Fibroblast of lung (primary cell): ENCODE measurements at regions not wholly inside any gene's neighbourhood (a gene's known extent, or its start where the extent isn't known, plus 50 kb on each side); places are given as distances from the start of the nearest gene placed in this dataset.

Experiments
- DNase-seq, 2 donors: peaks; one replicate each; pipeline versions ENCODE4 v3.0.0 to v3.0.0-alpha.2; 2010; ENCODE audit warnings: low read depth in 2 of 2
- H2AFZ ChIP-seq: 2 replicates; pipeline ENCODE4 v1.5.1; 2012; ENCODE audit warnings: low read length, control low read depth, inconsistent platforms
- H3K27ac ChIP-seq: 2 replicates; pipeline ENCODE4 v1.5.1; 2011; ENCODE audit warnings: low read length, control low read depth; ENCODE audit not compliant: insufficient read depth
- H3K27me3 ChIP-seq: 2 replicates; pipeline ENCODE4 v1.5.1; 2011; ENCODE audit warnings: mild to moderate bottlenecking, low read length; ENCODE audit not compliant: control insufficient read depth, insufficient read depth
- H3K36me3 ChIP-seq: 2 replicates; pipeline ENCODE4 v1.5.1; 2011; ENCODE audit warnings: low read length; ENCODE audit not compliant: control insufficient read depth, insufficient read depth
- H3K4me1 ChIP-seq: 2 replicates; pipeline ENCODE4 v1.5.1; 2011; ENCODE audit warnings: low read length; ENCODE audit not compliant: control insufficient read depth, insufficient read depth; ENCODE audit errors: extremely low read depth
- H3K4me2 ChIP-seq: 2 replicates; pipeline ENCODE4 v1.5.1; 2011; ENCODE audit warnings: low read length, control low read depth; ENCODE audit not compliant: insufficient read depth; ENCODE audit errors: extremely low read depth
- H3K4me3 ChIP-seq, 4 experiments: fragments of 200-600 bp in 1 of 4; sonication (generic) in 1 of 4; replicated peaks in 1 of 4; 2 replicates each; pipeline ENCODE4 v1.5.1; 2011 to 2016; ENCODE audit warnings: low read length in 4 of 4, low read depth in 3 of 4, mild to moderate bottlenecking in 3 of 4, control low read depth in 2 of 4, inconsistent platforms in 1 of 4, mixed read lengths in 1 of 4; ENCODE audit not compliant: insufficient read depth in 1 of 4; ENCODE audit errors: control extremely low read depth in 1 of 4
- H3K79me2 ChIP-seq: 2 replicates; pipeline ENCODE4 v1.5.1; 2012; ENCODE audit warnings: mild to moderate bottlenecking, low read length, inconsistent platforms; ENCODE audit not compliant: control insufficient read depth, insufficient read depth
- H3K9ac ChIP-seq: 2 replicates; pipeline ENCODE4 v1.5.1; 2011; ENCODE audit warnings: mild to moderate bottlenecking, low read length, control low read depth; ENCODE audit not compliant: insufficient read depth
- H3K9me3 ChIP-seq: 2 replicates; pipeline ENCODE4 v1.5.1; 2012; ENCODE audit warnings: low read depth, low read length; ENCODE audit not compliant: control insufficient read depth, insufficient read depth
- H4K20me1 ChIP-seq: 2 replicates; pipeline ENCODE4 v1.5.1; 2011; ENCODE audit warnings: low read length; ENCODE audit not compliant: control insufficient read depth, insufficient read depth; ENCODE audit errors: extremely low read depth
- EZH2 ChIP-seq: IDR thresholded peaks from 2 replicates; pipeline ENCODE4 v1.5.1; 2012; ENCODE audit warnings: low read length, control low read depth, mild to moderate bottlenecking; ENCODE audit errors: missing control alignments
- TF ChIP-seq, protein P1 (sequence below), 2 donors: IDR thresholded peaks in 1 of 2; conservative IDR thresholded peaks in 1 of 2; 1 replicate in 1 of 2; 2 replicates in 1 of 2; pipeline ENCODE4 v1.5.1; 2011 to 2012; ENCODE audit warnings: low read length in 2 of 2, control low read depth in 1 of 2, inconsistent platforms in 1 of 2, low read depth in 1 of 2, mild to moderate bottlenecking in 1 of 2

GRCh38 chr17:79363552-79364275 is 247.1 kb downstream of the RBFOX3 start:
- TF ChIP-seq EZH2, result no peak
- TF ChIP-seq, protein P1, sequence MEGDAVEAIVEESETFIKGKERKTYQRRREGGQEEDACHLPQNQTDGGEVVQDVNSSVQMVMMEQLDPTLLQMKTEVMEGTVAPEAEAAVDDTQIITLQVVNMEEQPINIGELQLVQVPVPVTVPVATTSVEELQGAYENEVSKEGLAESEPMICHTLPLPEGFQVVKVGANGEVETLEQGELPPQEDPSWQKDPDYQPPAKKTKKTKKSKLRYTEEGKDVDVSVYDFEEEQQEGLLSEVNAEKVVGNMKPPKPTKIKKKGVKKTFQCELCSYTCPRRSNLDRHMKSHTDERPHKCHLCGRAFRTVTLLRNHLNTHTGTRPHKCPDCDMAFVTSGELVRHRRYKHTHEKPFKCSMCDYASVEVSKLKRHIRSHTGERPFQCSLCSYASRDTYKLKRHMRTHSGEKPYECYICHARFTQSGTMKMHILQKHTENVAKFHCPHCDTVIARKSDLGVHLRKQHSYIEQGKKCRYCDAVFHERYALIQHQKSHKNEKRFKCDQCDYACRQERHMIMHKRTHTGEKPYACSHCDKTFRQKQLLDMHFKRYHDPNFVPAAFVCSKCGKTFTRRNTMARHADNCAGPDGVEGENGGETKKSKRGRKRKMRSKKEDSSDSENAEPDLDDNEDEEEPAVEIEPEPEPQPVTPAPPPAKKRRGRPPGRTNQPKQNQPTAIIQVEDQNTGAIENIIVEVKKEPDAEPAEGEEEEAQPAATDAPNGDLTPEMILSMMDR (conservative IDR thresholded peaks at IDR 0.05 in 1 of 2, IDR thresholded peaks at IDR 0.05 in 1 of 2; ENCODE audit: low read depth in 1 of 2, low read length in 2 of 2), result no peak
- Histone ChIP-seq H3K27me3 (no peaks in the 10 kb centered on the region), H3K4me1 (no peaks in the 10 kb centered on the region), H3K4me2 (no peak overlapping the region), H3K79me2 (no peaks in the 10 kb centered on the region), H3K4me3 (no peak overlapping the region), H3K27ac (no peak overlapping the region), H3K9ac (no peak overlapping the region), H3K9me3 (no peaks in the 10 kb centered on the region), H2AFZ (no peak overlapping the region), H4K20me1 (no peaks in the 10 kb centered on the region), H3K36me3 (no peaks in the 10 kb centered on the region)
- DNase-seq, result no peak

DNA sequence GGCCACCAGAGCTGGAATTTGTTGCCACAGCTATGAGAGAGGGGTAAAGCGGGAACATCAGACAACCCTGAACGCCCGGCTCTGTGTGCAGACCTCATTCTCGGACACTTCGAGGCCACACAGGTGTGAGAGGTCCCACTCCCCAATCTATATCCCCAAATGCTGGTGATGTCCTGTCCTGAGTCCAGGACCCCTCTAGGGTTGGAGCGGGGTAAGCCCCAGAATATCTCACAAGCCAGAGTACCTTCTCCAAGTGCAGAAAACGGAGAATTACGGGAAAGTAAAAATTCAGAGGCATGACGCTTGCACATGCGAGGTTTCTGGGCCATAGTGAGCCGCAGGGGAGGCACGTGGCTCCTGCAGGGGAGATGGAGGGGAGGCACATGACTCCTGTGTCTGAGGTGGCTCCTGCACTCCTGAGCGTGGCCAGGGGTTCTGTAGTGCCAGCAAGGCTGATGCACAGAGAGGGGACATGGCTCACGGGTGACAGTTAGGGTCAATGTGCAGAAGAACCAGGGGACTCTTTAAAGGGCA is 248.0 kb downstream of the RBFOX3 start:
- Histone ChIP-seq H3K9ac (no peak overlapping the region), H3K79me2 (no peaks in the 10 kb centered on the region), H3K36me3 (no peaks in the 10 kb centered on the region), H3K9me3 (no peaks in the 10 kb centered on the region), H2AFZ (no peak overlapping the region), H3K27ac (no peak overlapping the region), H4K20me1 (no peaks in the 10 kb centered on the region), H3K27me3 (no peaks in the 10 kb centered on the region), H3K4me1 (no peaks in the 10 kb centered on the region), H3K4me3 (no peak overlapping the region), H3K4me2 (no peak overlapping the region)
- TF ChIP-seq, protein P1 (conservative IDR thresholded peaks at IDR 0.05 in 1 of 2, IDR thresholded peaks at IDR 0.05 in 1 of 2; ENCODE audit: low read depth in 1 of 2, low read length in 2 of 2), result no peak
- TF ChIP-seq EZH2, result no peak
- no peak for DNase-seq

DNA sequence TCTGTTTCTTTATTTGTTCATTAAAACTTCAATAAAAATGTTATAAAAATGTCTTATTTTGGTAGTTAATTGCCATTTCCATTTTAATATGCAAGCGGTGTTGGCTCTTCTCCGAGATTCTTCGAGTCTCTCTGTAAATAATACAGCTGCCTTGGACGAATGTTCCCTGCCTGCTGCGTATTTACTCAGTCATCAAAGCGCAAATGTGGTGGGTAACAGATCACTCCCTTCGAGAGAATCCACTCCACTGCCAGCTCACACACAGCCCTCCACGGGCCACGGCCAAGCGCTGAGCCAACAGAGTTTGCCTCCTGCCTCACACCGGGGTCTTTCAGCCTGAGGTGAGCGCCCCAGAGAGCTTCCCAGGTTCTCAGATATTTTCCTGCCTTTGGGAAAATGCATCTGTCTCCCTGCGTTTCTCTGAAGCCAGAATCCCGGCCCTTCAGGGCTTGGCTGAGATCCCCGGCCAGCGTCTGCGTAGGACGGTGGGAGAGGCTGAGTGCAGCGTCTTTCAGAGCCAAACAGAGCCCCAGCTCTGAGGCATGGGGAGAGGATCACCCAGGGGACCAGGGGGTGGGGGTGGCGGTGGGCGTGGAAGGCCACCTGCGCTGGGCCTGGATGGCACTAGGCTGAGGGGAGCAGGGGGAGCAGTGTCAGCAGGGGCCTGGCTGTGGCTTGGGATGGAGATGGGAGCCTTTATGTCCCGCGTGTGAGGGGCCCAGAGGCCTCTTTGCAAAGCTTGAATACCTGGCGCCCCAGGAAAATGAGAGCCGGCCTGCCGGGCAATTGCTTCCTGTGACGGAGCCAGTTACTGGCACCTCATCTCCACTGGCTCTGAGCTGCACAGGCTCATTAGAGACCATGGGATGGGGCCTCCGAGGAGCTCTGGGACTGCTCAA is 248.7 kb downstream of the RBFOX3 start:
- no peak overlapping the region for H3K27ac ChIP-seq

More for the DNA sequence above, 248.7 kb downstream of the RBFOX3 start:
- TF ChIP-seq, protein P1 (conservative IDR thresholded peaks at IDR 0.05 in 1 of 2, IDR thresholded peaks at IDR 0.05 in 1 of 2; ENCODE audit: low read depth in 1 of 2, low read length in 2 of 2), result no peak
- TF ChIP-seq EZH2, result no peak
- H3K79me2 ChIP-seq, result no peaks in the 10 kb centered on the region
- H3K4me3 ChIP-seq, result no peak overlapping the region
- H3K27me3 ChIP-seq, result no peaks in the 10 kb centered on the region
- H3K36me3 ChIP-seq, result no peaks in the 10 kb centered on the region
- DNase-seq, result no peak
- no peaks in the 10 kb centered on the region for H3K9me3 ChIP-seq
- H3K4me2 ChIP-seq, result no peak overlapping the region
- no peak overlapping the region for H2AFZ ChIP-seq
- no peaks in the 10 kb centered on the region for H4K20me1 ChIP-seq
- H3K9ac ChIP-seq, result no peak overlapping the region
- no peaks in the 10 kb centered on the region for H3K4me1 ChIP-seq
